RWPE1 (cell line): ENCODE measurements at regions not wholly inside any gene's neighbourhood (a gene's known extent, or its start where the extent isn't known, plus 50 kb on each side); places are given as distances from the start of the nearest gene placed in this dataset.

ENCODE experiments used
- CTCF ChIA-PET: fragments of 350-600 bp; sonication (Branson Sonifier 250); formaldehyde crosslinking; extraction: SDS; loops from one replicate; lab custom pipeline; 2021; lab: Yijun Ruan, JAX
- POLR2A ChIA-PET: fragments of 400-600 bp; formaldehyde crosslinking; extraction: SDS; loops from one replicate; lab custom pipeline; 2020; ENCODE audit warnings: antibody characterized with exemption; ENCODE audit not compliant: low non-redundant PET; lab: Yijun Ruan, JAX
- DNase-seq: peaks from one replicate; pipeline ENCODE4 v3.0.0; 2012; ENCODE audit warnings: low spot score
- H3K27ac ChIP-seq: fragments of 450-650 bp; 2 replicates; pipeline ENCODE4 v1.5.1; 2017
- TF ChIP-seq, protein P1 (sequence below): fragments of 450-650 bp; conservative IDR thresholded peaks from 2 replicates; pipeline ENCODE4 v1.5.1; 2017; ENCODE audit warnings: low read depth, mild to moderate bottlenecking

DNA sequence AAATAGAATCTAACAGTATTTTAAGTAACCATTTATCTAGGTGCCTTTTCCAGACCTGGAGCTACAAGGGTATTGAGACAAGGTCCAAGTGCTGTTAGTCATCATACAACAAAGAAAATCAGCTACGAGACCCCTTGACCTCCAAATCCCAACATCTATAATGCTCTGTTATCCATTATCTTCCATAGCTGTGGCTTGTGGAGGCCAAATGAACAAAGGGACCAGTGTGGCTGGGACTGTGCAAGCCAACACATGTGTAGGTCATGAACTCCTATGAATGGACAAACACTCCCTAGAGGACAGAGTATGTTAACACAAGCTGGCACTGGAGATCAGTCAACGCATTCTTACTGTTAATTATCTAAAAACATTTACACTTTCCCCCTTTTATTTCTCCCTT is 374.5 kb downstream of the EMP1 start:
- POLR2A ChIA-PET, result no interaction called here
- no peak for DNase-seq
- H3K27ac ChIP-seq, result no peak overlapping the region
- CTCF ChIA-PET, result no interaction called here
- TF ChIP-seq, protein P1, sequence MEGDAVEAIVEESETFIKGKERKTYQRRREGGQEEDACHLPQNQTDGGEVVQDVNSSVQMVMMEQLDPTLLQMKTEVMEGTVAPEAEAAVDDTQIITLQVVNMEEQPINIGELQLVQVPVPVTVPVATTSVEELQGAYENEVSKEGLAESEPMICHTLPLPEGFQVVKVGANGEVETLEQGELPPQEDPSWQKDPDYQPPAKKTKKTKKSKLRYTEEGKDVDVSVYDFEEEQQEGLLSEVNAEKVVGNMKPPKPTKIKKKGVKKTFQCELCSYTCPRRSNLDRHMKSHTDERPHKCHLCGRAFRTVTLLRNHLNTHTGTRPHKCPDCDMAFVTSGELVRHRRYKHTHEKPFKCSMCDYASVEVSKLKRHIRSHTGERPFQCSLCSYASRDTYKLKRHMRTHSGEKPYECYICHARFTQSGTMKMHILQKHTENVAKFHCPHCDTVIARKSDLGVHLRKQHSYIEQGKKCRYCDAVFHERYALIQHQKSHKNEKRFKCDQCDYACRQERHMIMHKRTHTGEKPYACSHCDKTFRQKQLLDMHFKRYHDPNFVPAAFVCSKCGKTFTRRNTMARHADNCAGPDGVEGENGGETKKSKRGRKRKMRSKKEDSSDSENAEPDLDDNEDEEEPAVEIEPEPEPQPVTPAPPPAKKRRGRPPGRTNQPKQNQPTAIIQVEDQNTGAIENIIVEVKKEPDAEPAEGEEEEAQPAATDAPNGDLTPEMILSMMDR, result no peak

DNA sequence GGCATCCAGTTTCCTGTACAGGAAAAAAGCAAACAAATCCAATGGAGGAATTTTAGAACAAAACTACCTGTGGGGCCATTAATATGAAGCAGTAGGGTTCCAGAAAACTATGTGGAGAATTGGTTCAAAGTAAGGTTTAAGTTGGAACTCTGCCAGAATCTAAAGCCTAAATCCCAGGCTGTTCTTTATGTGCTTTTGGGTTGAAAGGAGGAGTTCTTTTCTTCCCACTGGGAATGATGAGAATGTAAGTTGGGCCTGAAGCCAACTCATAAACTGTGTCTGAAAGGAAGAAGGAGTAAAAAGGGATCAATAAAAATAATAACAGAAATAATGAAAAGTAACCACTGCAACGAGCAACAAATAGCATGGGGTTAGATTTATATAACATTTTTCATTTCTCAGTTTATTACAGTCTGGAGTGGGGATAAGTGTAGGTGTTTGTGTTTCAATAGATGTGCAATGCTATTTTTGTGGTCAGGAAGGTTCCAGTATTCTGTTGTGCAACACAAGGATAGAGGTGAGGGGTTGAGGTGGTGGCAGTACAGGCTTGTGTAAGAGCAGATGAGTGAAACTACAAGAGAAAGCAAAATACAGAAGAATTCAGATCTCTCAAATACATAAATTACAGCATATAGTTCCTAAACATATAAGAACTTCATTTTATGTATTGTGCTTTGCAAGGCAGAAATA is 373.6 kb downstream of the EMP1 start:
- no peak for DNase-seq
- POLR2A ChIA-PET, result no interaction called here
- CTCF ChIA-PET, result no interaction called here

DNA sequence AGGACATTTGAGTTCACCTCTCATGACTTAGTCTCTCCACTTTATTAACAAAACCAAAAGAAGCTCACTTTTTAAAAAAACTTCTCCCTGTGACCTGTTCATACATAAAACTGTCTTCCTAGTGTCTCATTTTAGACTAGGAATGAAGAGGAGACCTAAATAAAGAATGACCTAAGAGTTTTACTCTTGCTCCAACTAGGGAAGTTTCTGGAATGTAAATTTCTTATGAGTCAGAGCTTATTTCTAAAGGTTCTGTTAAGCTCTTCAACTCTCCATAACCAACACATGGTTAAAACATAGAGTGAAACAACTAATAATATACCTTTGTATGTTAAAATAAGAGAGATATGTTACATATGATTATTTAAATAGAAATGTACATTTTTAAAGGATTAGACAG is 369.8 kb downstream of the EMP1 start:
- TF ChIP-seq, protein P1, result no peak

More for the DNA sequence above, 373.6 kb downstream of the EMP1 start:
- no peak overlapping the region for H3K27ac ChIP-seq
- TF ChIP-seq, protein P1, result no peak

DNA sequence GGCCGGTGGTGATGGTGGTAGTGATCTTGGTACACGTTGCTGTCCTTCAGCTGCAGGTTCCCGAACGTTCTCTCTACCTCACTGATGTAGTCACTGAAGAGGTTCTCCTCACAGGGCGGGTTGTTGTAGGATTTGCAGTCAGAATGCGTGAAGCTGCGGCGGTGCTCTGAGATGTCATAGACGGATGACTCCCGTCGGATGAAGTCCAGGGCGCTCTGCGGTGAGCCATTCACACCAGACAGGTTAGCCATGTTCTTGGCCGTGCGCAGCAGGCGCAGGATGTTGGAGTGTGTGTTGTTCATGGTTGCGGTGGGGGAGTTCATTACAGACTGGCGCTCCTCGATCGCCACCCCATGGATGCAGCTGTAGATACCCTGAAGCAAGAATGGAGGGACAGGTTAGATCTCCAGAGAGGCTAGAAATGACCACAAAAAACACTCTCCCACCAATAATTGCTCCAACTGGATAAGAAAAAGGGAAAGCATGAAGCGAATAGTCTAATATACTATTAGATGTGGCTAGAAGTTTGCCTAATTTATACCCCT is 367.8 kb downstream of the EMP1 start:
- no peak overlapping the region for H3K27ac ChIP-seq
- CTCF ChIA-PET, result interaction anchor here (1.3 kb wide), 1 partner anchor 29 kb away, joined by 4 read pairs; no protein-coding TSS in a partner anchor
- TF ChIP-seq, protein P1, result no peak
- DNase-seq, result no peak
- POLR2A ChIA-PET, result no interaction called here

More for the DNA sequence above, 369.8 kb downstream of the EMP1 start:
- H3K27ac ChIP-seq, result no peak overlapping the region
- CTCF ChIA-PET, result no interaction called here
- no peak for DNase-seq
- POLR2A ChIA-PET, result no interaction called here

DNA sequence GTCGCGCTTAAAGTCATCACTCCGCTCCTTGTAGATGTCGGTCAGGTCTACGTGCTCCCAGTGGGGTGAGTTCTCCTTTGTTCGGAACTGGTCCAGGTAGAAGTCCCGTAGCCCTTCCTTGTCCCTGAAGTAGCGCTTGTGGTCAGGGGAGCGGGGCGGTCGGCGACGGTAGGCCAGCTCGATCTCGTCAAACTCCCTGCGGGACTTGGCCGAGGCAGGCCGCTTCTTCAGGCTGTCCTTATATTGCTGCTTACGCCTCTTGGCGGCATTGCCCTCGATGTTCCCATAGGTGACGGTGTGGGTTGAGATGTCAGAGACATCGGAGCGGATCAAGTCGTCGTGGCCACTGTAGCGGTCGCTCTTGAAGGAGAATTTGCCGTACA is 367.2 kb downstream of the EMP1 start:
- no peak for DNase-seq
- ChIA-PET POLR2A (no interaction called here), CTCF (no interaction called here)
- no peak overlapping the region for H3K27ac ChIP-seq
- TF ChIP-seq, protein P1, result no peak

DNA sequence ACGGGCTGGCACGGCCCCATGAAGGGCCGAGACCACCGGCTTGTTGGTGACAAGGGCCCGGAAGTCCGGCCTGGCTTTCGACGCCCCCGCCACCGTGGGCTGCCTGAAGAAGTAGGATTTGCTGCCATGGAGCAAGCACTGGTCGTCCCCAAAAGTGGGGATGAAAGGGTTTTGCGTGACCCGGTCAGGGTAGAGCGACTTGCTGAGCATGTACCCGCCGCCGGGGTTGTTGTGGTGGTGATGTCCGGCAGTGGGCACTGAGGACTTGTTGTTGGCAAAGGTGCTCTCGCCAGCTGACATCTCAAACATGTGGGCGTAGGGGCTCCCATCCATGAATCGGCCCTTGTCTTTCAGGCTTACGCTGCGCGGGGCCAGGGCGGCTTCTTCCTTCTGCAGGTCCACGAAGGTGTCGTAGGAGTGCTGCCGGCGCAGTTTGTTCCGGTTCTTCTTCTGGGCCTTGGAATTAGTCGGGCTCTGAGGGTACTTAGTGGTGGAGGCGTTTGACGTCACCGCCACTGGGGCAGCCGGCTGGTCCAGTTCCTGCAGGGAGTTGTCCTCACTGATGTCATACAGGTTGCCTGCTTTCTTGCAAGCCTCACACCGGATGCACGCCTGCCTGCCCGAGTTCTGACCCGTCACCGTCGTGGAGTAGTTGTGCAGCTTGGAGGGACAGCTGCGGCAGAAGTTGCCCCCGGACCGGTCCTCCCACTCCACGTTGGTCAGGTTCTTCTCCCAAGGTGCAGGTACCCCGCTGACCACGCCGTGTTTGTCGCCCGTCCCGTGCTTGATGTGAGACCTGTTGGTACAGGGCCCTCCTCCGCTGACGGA is 366.6 kb downstream of the EMP1 start:
- ChIA-PET POLR2A (no interaction called here), CTCF (no interaction called here)
- DNase-seq, result no peak
- H3K27ac ChIP-seq, result no peak overlapping the region
- TF ChIP-seq, protein P1, result no peak
